Prostate gland (tissue), 2 donors: ENCODE measurements at regions not wholly inside any gene's neighbourhood (a gene's known extent, or its start where the extent isn't known, plus 50 kb on each side); places are given as distances from the start of the nearest gene placed in this dataset.

Source experiments
- DNase-seq: peaks from one replicate; pipeline ENCODE4 v3.0.0-alpha.2; 2019; ENCODE audit warnings: low spot score
- H3K27ac ChIP-seq, 2 donors: fragments of 200-600 bp; sonication (generic); 2 replicates each; pipeline ENCODE4 v1.5.1; 2017 to 2019
- H3K27me3 ChIP-seq: fragments of 200-600 bp; sonication (generic); replicated peaks from 2 replicates; pipeline ENCODE4 v1.5.1; 2019; ENCODE audit not compliant: insufficient read depth
- H3K36me3 ChIP-seq, 2 donors: fragments of 200-600 bp; sonication (generic); 1 replicate in 1 of 2; 2 replicates in 1 of 2; pipeline versions ENCODE4 v1.5.1 to v1.8.1; 2017 to 2019
- H3K4me1 ChIP-seq: fragments of 200-600 bp; sonication (generic); replicated peaks from 2 replicates; pipeline ENCODE4 v1.5.1; 2019
- H3K4me3 ChIP-seq, 2 donors: fragments of 200-600 bp; sonication (generic); 2 replicates each; pipeline ENCODE4 v1.5.1; 2017 to 2019
- H3K9me3 ChIP-seq: fragments of 200-600 bp; sonication (generic); 2 replicates; pipeline ENCODE4 v1.5.1; 2017
- CTCF ChIP-seq, 4 experiments: fragments of 200-600 bp in 2 of 4; fragments of 450-650 bp in 2 of 4; sonication (generic) in 2 of 4; IDR thresholded peaks; 1 replicate in 3 of 4; 2 replicates in 1 of 4; pipeline ENCODE4 v1.5.1; 2016 to 2019; ENCODE audit warnings: antibody characterized with exemption in 4 of 4, mild to moderate bottlenecking in 2 of 4, moderate library complexity in 2 of 4
- POLR2A ChIP-seq: fragments of 450-650 bp; IDR thresholded peaks from one replicate; pipeline ENCODE4 v1.6.1; 2016; ENCODE audit warnings: antibody characterized with exemption, mild to moderate bottlenecking
- POLR2AphosphoS5 ChIP-seq: sonication (generic); formaldehyde crosslinking; IDR thresholded peaks from one replicate; pipeline ENCODE4 v1.6.1; 2017; ENCODE audit warnings: antibody characterized with exemption
- WGBS: methylation state at CpG from one replicate; pipeline ENCODE4 v1.1.5; 2018; 5-methylcytosine and 5-hydroxymethylcytosine counted together
- intact Hi-C: fragments of 100-400 bp; cut with DNase I; formaldehyde crosslinking; loops from one replicate; pipeline ENCODE4 v1.14.2; 2022

GRCh38 chr7:115707258-115708012 is 323.1 kb downstream of the TFEC start:
- Histone ChIP-seq H3K4me3 (no peak overlapping the region), H3K27me3 (no peaks in the 10 kb centered on the region), H3K4me1 (no peaks in the 10 kb centered on the region), H3K9me3 (no peaks in the 10 kb centered on the region), H3K36me3 (no peaks in the 10 kb centered on the region), H3K27ac (no peak overlapping the region)
- TF ChIP-seq POLR2AphosphoS5 (no peak), POLR2A (no peak), CTCF (IDR thresholded peaks at IDR 0.05) (no peak)
- DNase-seq: no peak
- 55% methylated on average over 12 of the region's 12 CpGs for WGBS
- intact Hi-C loops: no loop called here

- TF ChIP-seq POLR2AphosphoS5 (no peak), CTCF (IDR thresholded peaks at IDR 0.05) (no peak), POLR2A (no peak)
- Histone ChIP-seq H3K36me3 (no peaks in the 10 kb centered on the region), H3K9me3 (no peaks in the 10 kb centered on the region), H3K27ac (no peak overlapping the region), H3K4me1 (no peaks in the 10 kb centered on the region), H3K4me3 (no peak overlapping the region), H3K27me3 (no peaks in the 10 kb centered on the region)
- intact Hi-C loops: no loop called here
- no peak for DNase-seq
- 45% methylated on average over 2 of the region's 2 CpGs for WGBS
These were observed 325.7 kb downstream of the TFEC start for GRCh38 chr7:115704884-115705283.

- 95% methylated on average over 1 of the region's 1 CpG for WGBS
- TF ChIP-seq CTCF (IDR thresholded peaks at IDR 0.05) (no peak), POLR2A (no peak), POLR2AphosphoS5 (no peak)
- Histone ChIP-seq H3K9me3 (no peaks in the 10 kb centered on the region), H3K36me3 (no peaks in the 10 kb centered on the region), H3K4me3 (no peak overlapping the region), H3K27ac (no peak overlapping the region), H3K27me3 (no peaks in the 10 kb centered on the region), H3K4me1 (no peaks in the 10 kb centered on the region)
- no peak for DNase-seq
- intact Hi-C loops: no loop called here
These were observed 329.4 kb downstream of the TFEC start for GRCh38 chr7:115701141-115701540.

GRCh38 chr7:115694424-115694823 is 336.1 kb downstream of the TFEC start:
- intact Hi-C loops: no loop called here
- no peaks in the 10 kb centered on the region for H3K27me3 ChIP-seq
- H3K4me1 ChIP-seq: no peaks in the 10 kb centered on the region
- no peak overlapping the region for H3K27ac ChIP-seq
- no peaks in the 10 kb centered on the region for H3K36me3 ChIP-seq
- DNase-seq: no peak
- TF ChIP-seq POLR2AphosphoS5 (no peak), CTCF (IDR thresholded peaks at IDR 0.05) (no peak), POLR2A (no peak)
- no peak overlapping the region for H3K4me3 ChIP-seq
- H3K9me3 ChIP-seq: no peaks in the 10 kb centered on the region

GRCh38 chr7:115693779-115694178 is 336.8 kb downstream of the TFEC start:
- 75% methylated on average over 4 of the region's 4 CpGs for WGBS
- TF ChIP-seq POLR2AphosphoS5: no peak
- TF ChIP-seq CTCF (IDR thresholded peaks at IDR 0.05): no peak
- no peak for TF ChIP-seq POLR2A
- Histone ChIP-seq H3K36me3 (no peaks in the 10 kb centered on the region), H3K9me3 (no peaks in the 10 kb centered on the region), H3K4me1 (no peaks in the 10 kb centered on the region), H3K27me3 (no peaks in the 10 kb centered on the region), H3K4me3 (no peak overlapping the region), H3K27ac (no peak overlapping the region)
- DNase-seq: no peak
- intact Hi-C loops: no loop called here
